GM12892 (cell line): ENCODE measurements at regions not wholly inside any gene's neighbourhood (a gene's known extent, or its start where the extent isn't known, plus 50 kb on each side); places are given as distances from the start of the nearest gene placed in this dataset.

Source experiments
- POLR2A ChIP-seq: IDR thresholded peaks from 2 replicates; pipeline ENCODE4 v1.6.1; 2011; ENCODE audit warnings: low read depth, low read length, control low read depth
- POLR2AphosphoS5 ChIP-seq: IDR thresholded peaks from 2 replicates; pipeline ENCODE4 v1.6.1; 2011; ENCODE audit warnings: low read depth, low read length, control low read depth

- TF ChIP-seq POLR2AphosphoS5 (no peak), POLR2A (no peak)
Observed at GRCh38 chr18:5051207-5051606, 145.8 kb downstream of the AKAIN1 start.
